ENCODE measurements at regions not wholly inside any gene's neighbourhood (a gene's known extent, or its start where the extent isn't known, plus 50 kb on each side); places are given as distances from the start of the nearest gene placed in this dataset.

DNA sequence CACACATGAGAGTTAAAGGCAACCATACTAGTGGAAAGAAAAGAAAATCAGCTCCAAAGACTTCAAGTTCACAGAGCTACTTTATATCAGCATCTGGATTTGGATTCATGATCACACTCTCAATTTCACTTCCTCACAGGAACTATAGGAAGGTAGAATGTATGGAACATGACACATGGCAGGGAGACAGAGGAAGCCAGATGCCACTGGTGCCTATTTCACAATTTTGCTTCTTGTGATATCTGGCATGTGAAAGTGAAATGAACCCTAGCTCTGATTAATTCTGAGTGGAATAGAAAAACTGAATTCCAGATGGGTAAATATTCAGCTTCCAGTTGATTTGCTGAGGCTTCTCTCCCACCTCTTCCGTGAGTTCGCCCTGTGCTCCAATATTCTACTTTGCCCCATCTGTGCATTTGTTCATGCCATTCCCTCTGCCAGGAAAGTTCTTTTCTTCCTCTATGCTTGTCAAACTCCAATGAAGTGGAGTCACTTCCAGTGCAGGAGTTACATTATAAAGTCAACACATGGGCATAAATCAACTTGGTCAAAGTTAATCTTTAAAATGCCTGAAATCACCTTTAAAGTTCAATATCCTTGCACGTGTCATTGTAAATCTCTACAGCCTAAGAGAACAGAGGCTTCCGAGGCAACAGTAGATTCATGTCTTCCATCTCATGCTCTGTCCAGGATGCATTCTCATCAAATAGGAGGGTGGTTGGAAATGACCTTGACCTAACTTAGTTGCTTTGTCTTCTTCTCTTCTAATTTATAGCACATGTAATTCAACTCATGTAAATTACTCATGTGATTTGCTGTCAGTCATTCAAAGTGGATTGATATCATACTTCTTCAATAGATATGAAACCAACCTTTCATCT lies 275.3 kb downstream of the HIVEP2 start:
- no peaks in the 10 kb centered on the region for H3K9me3 ChIP-seq
- CTCF ChIA-PET, result no interaction called here

More for the DNA sequence above, 275.3 kb downstream of the HIVEP2 start:
- no peak overlapping the region for H2AFZ ChIP-seq (ENCODE audit: low read depth)
- H3K4me2 ChIP-seq, result no peak overlapping the region
- no peaks in the 10 kb centered on the region for H3K9me2 ChIP-seq
- TF ChIP-seq RAD21 (IDR thresholded peaks at IDR 0.05; ENCODE audit: low read length) (no peak), GABPA (IDR thresholded peaks at IDR 0.05; ENCODE audit: low read depth) (no peak), RFX5 (IDR thresholded peaks at IDR 0.05; ENCODE audit: low read length) (no peak), EP300 (IDR thresholded peaks at IDR 0.05; ENCODE audit: borderline replicate concordance in 1 of 2, low read depth in 1 of 2, low read length in 1 of 2) (no peak), JUND (IDR thresholded peaks at IDR 0.05) (no peak), GATA2 (CRISPR knock-in tag; IDR thresholded peaks at IDR 0.05) (no peak), SMC3 (IDR thresholded peaks at IDR 0.05; ENCODE audit: low read depth, low read length) (no peak), TCF12 (IDR thresholded peaks at IDR 0.05) (no peak), RCOR1 (IDR thresholded peaks at IDR 0.05; ENCODE audit: low read length) (no peak), FOSL2 (IDR thresholded peaks at IDR 0.05; ENCODE audit: borderline replicate concordance, low read depth) (no peak), TAF1 (IDR thresholded peaks at IDR 0.05; ENCODE audit: borderline replicate concordance, low read depth, low read length) (no peak), TEAD4 (IDR thresholded peaks at IDR 0.05; ENCODE audit: borderline replicate concordance, insufficient read depth) (no peak), CHD2 (IDR thresholded peaks at IDR 0.05; ENCODE audit: low read length, partially characterized antibody) (no peak), POLR2AphosphoS5 (IDR thresholded peaks at IDR 0.05; ENCODE audit: low read depth, low read length) (no peak)
- TF ChIP-seq, protein P1, sequence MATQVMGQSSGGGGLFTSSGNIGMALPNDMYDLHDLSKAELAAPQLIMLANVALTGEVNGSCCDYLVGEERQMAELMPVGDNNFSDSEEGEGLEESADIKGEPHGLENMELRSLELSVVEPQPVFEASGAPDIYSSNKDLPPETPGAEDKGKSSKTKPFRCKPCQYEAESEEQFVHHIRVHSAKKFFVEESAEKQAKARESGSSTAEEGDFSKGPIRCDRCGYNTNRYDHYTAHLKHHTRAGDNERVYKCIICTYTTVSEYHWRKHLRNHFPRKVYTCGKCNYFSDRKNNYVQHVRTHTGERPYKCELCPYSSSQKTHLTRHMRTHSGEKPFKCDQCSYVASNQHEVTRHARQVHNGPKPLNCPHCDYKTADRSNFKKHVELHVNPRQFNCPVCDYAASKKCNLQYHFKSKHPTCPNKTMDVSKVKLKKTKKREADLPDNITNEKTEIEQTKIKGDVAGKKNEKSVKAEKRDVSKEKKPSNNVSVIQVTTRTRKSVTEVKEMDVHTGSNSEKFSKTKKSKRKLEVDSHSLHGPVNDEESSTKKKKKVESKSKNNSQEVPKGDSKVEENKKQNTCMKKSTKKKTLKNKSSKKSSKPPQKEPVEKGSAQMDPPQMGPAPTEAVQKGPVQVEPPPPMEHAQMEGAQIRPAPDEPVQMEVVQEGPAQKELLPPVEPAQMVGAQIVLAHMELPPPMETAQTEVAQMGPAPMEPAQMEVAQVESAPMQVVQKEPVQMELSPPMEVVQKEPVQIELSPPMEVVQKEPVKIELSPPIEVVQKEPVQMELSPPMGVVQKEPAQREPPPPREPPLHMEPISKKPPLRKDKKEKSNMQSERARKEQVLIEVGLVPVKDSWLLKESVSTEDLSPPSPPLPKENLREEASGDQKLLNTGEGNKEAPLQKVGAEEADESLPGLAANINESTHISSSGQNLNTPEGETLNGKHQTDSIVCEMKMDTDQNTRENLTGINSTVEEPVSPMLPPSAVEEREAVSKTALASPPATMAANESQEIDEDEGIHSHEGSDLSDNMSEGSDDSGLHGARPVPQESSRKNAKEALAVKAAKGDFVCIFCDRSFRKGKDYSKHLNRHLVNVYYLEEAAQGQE (IDR thresholded peaks at IDR 0.05; ENCODE audit: low read depth, low read length), result no peak
- TF ChIP-seq, protein P2, sequence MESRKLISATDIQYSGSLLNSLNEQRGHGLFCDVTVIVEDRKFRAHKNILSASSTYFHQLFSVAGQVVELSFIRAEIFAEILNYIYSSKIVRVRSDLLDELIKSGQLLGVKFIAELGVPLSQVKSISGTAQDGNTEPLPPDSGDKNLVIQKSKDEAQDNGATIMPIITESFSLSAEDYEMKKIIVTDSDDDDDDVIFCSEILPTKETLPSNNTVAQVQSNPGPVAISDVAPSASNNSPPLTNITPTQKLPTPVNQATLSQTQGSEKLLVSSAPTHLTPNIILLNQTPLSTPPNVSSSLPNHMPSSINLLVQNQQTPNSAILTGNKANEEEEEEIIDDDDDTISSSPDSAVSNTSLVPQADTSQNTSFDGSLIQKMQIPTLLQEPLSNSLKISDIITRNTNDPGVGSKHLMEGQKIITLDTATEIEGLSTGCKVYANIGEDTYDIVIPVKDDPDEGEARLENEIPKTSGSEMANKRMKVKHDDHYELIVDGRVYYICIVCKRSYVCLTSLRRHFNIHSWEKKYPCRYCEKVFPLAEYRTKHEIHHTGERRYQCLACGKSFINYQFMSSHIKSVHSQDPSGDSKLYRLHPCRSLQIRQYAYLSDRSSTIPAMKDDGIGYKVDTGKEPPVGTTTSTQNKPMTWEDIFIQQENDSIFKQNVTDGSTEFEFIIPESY (IDR thresholded peaks at IDR 0.05; ENCODE audit: borderline replicate concordance, low read depth), result no peak
- H4K20me1 ChIP-seq (ENCODE audit: insufficient read depth), result no peaks in the 10 kb centered on the region
- 89% methylated on average over 4 of the region's 4 CpGs for WGBS (ENCODE audit: low lambda C conversion rate)
- no peak for DNase-seq
- no peaks in the 10 kb centered on the region for H3K4me1 ChIP-seq (ENCODE audit: control insufficient read depth in 1 of 2, insufficient read depth in 2 of 2, low read depth in 1 of 2, low read length in 1 of 2)
- H3K79me2 ChIP-seq (ENCODE audit: insufficient read depth), result no peaks in the 10 kb centered on the region
- no peak overlapping the region for H3K4me3 ChIP-seq (ENCODE audit: low read depth in 2 of 2, low read length in 1 of 2)
- no peaks in the 10 kb centered on the region for H3K36me3 ChIP-seq (replicated peaks in 1 of 2; ENCODE audit: control insufficient read depth in 1 of 2, insufficient read depth in 2 of 2, low read length in 1 of 2)
- no peaks in the 10 kb centered on the region for H3F3A ChIP-seq (replicated peaks; ENCODE audit: insufficient read depth)
- POLR2A ChIA-PET, result interaction anchor here (0.6 kb wide), 1 partner anchor 842 kb away, joined by 3 read pairs; the partner anchor contains the start of gene FUCA2
- H3K27me3 ChIP-seq (ENCODE audit: insufficient read depth), result no peaks in the 10 kb centered on the region
- no peak overlapping the region for H3K27ac ChIP-seq (ENCODE audit: low read depth in 2 of 2, low read length in 1 of 2)
- no peak overlapping the region for H3K9ac ChIP-seq

Measured in SK-N-SH (cell line).